Activated CD4-positive, alpha-beta memory T cell treated with anti-CD3 and anti-CD28 coated beads for 36 hours (primary cell): ENCODE measurements at regions not wholly inside any gene's neighbourhood (a gene's known extent, or its start where the extent isn't known, plus 50 kb on each side); places are given as distances from the start of the nearest gene placed in this dataset.
"Not testable (repeated sequence)": the region's sequence is repeated elsewhere in the genome, so short reads cannot be mapped to it uniquely, and the experiment has no call there.

Experiments used
- CTCF ChIA-PET: fragments of 350-600 bp; sonication (Branson Sonifier 250); formaldehyde crosslinking; loops from one replicate; lab custom pipeline; 2021; ENCODE audit warnings: antibody characterized with exemption, inconsistent platforms; lab: Charles Lee
- POLR2A ChIA-PET: fragments of 350-600 bp; sonication (Branson Sonifier 250); formaldehyde crosslinking; loops from one replicate; lab custom pipeline; 2021; ENCODE audit warnings: antibody characterized with exemption; lab: Charles Lee
- DNase-seq: peaks from one replicate; pipeline ENCODE4 v3.0.0-alpha.2; 2020
- H3K27ac Mint-ChIP-seq: one replicate; pipeline ENCODE4 v1.8.0; 2021; ENCODE audit warnings: mixed read lengths
- H3K27me3 Mint-ChIP-seq: one replicate; pipeline ENCODE4 v1.8.0; 2021; ENCODE audit warnings: mixed read lengths
- H3K36me3 Mint-ChIP-seq: one replicate; pipeline ENCODE4 v1.8.0; 2021; ENCODE audit warnings: mixed read lengths
- H3K4me1 Mint-ChIP-seq: one replicate; pipeline ENCODE4 v1.8.0; 2021; ENCODE audit warnings: low read depth, mixed read lengths
- H3K4me3 Mint-ChIP-seq: one replicate; pipeline ENCODE4 v1.8.0; 2021; ENCODE audit warnings: mild to moderate bottlenecking, mixed read lengths
- H3K9me3 Mint-ChIP-seq: one replicate; pipeline ENCODE4 v1.8.0; 2021; ENCODE audit warnings: mixed read lengths
- intact Hi-C: fragments of 100-400 bp; cut with micrococcal nuclease; formaldehyde crosslinking; loops from one replicate; pipeline ENCODE4 v1.15.1; 2023

- intact Hi-C loops, result no loop called here
- Mint-ChIP-seq H3K9me3 (peaks cover under 1% of the 10 kb centered on the region), H3K27ac (no peak overlapping the region), H3K27me3 (no peaks in the 10 kb centered on the region), H3K4me1 (no peaks in the 10 kb centered on the region), H3K4me3 (no peak overlapping the region), H3K36me3 (no peaks in the 10 kb centered on the region)
- no peak for DNase-seq
- POLR2A ChIA-PET, result no interaction called here
- CTCF ChIA-PET, result no interaction called here
Measured at GRCh38 chr3:147333098-147333497, 73.2 kb downstream of the ZIC4 start.

DNA sequence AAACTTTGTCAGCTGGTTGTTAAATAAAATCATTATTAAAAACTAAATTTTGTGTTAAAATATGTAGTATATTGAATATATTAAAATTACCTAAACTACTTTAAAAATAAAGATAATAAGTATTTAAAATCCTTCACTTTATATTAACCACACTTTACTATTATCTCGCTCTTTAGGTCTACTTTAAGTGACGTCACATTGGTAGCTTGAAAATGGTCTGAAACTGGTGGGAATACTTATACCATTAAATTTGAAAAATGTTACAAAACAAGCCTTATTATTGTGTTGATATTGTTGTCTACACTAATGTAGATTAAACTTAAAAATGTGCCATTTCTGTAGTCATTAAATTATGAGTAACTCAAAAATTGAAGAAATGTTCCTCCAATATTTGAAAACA is 77.6 kb downstream of the ZIC4 start:
- no peaks in the 10 kb centered on the region for H3K27me3 Mint-ChIP-seq
- no peak for DNase-seq
- intact Hi-C loops, result no loop called here
- H3K9me3 Mint-ChIP-seq, result peaks cover 4% of the 10 kb centered on the region
- H3K4me3 Mint-ChIP-seq, result no peak overlapping the region
- CTCF ChIA-PET, result no interaction called here
- POLR2A ChIA-PET, result no interaction called here
- no peaks in the 10 kb centered on the region for H3K4me1 Mint-ChIP-seq
- H3K36me3 Mint-ChIP-seq, result no peaks in the 10 kb centered on the region
- no peak overlapping the region for H3K27ac Mint-ChIP-seq

DNA sequence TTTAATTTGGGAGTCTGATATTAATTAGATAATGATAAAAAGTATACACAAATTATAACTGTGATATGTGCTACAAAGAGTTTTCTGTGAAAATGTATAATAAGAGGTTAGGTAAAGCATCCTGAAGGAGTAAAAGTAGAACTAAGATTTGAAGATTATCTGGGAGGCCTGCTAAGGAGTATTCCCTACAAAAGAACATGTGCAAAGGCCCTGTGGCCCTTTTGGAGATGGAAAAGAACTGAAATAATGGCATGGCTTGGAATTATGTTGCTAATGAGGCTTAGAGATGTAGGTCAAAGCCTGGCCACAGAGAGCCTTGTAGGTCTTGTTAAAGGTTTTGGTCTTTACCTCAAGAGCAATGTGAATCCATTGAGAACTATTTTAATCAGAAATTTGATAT is 82.0 kb downstream of the ZIC4 start:
- H3K4me3 Mint-ChIP-seq, result no peak overlapping the region
- ChIA-PET CTCF (no interaction called here), POLR2A (no interaction called here)
- H3K9me3 Mint-ChIP-seq, result peaks cover 9% of the 10 kb centered on the region
- DNase-seq, result no peak
- H3K36me3 Mint-ChIP-seq, result no peaks in the 10 kb centered on the region
- no peaks in the 10 kb centered on the region for H3K27me3 Mint-ChIP-seq
- H3K4me1 Mint-ChIP-seq, result no peaks in the 10 kb centered on the region
- intact Hi-C loops, result no loop called here
- no peak overlapping the region for H3K27ac Mint-ChIP-seq

GRCh38 chr3:147318900-147319299 is 87.4 kb downstream of the ZIC4 start:
- DNase-seq, result no peak
- H3K27ac Mint-ChIP-seq, result no peak overlapping the region
- H3K27me3 Mint-ChIP-seq, result no peaks in the 10 kb centered on the region
- ChIA-PET CTCF (no interaction called here), POLR2A (no interaction called here)
- H3K9me3 Mint-ChIP-seq, result peaks cover 5% of the 10 kb centered on the region
- no peak overlapping the region for H3K4me3 Mint-ChIP-seq
- no peaks in the 10 kb centered on the region for H3K4me1 Mint-ChIP-seq
- intact Hi-C loops, result no loop called here
- H3K36me3 Mint-ChIP-seq, result no peaks in the 10 kb centered on the region

- POLR2A ChIA-PET, intact Hi-C loops, H3K9me3 Mint-ChIP-seq, CTCF ChIA-PET, H3K4me3 Mint-ChIP-seq, H3K36me3 Mint-ChIP-seq, H3K27me3 Mint-ChIP-seq, DNase-seq, H3K27ac Mint-ChIP-seq, H3K4me1 Mint-ChIP-seq: not testable (repeated sequence)
Measured at GRCh38 chr3:147317080-147317479, 89.3 kb downstream of the ZIC4 start.

DNA sequence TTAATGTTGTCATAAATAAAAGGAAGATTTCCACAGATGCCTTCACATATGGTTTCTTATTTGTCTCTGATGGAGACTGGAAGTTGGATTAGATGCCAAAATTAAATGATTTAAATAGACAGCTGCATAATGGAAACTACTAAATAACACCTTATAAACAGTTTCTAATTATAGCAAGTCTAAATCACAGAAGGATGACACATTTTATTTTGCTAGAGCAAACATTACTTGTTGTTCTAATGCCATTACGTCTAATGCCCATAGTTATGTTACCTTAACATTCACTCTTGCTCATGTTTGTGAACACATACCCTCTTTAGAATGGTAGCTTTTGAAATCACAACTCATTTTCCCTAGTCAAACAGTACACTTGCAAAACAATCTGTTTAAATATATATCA is 92.8 kb downstream of the ZIC4 start:
- no peak overlapping the region for H3K27ac Mint-ChIP-seq
- POLR2A ChIA-PET, result no interaction called here
- CTCF ChIA-PET, result no interaction called here

GRCh38 chr3:147312786-147313280 is 93.5 kb downstream of the ZIC4 start:
- no peaks in the 10 kb centered on the region for H3K27me3 Mint-ChIP-seq
- no peaks in the 10 kb centered on the region for H3K36me3 Mint-ChIP-seq
- POLR2A ChIA-PET, result no interaction called here
- no peak overlapping the region for H3K4me3 Mint-ChIP-seq
- H3K4me1 Mint-ChIP-seq, result no peaks in the 10 kb centered on the region
- H3K9me3 Mint-ChIP-seq, result no peaks in the 10 kb centered on the region
- CTCF ChIA-PET, result no interaction called here
- no peak overlapping the region for H3K27ac Mint-ChIP-seq
- intact Hi-C loops, result no loop called here
- no peak for DNase-seq

More for the DNA sequence above, 92.8 kb downstream of the ZIC4 start:
- H3K4me1 Mint-ChIP-seq, result no peaks in the 10 kb centered on the region
- no peaks in the 10 kb centered on the region for H3K36me3 Mint-ChIP-seq
- no peak for DNase-seq
- intact Hi-C loops, result no loop called here
- no peaks in the 10 kb centered on the region for H3K27me3 Mint-ChIP-seq
- H3K4me3 Mint-ChIP-seq, result no peak overlapping the region
- H3K9me3 Mint-ChIP-seq, result no peaks in the 10 kb centered on the region

DNA sequence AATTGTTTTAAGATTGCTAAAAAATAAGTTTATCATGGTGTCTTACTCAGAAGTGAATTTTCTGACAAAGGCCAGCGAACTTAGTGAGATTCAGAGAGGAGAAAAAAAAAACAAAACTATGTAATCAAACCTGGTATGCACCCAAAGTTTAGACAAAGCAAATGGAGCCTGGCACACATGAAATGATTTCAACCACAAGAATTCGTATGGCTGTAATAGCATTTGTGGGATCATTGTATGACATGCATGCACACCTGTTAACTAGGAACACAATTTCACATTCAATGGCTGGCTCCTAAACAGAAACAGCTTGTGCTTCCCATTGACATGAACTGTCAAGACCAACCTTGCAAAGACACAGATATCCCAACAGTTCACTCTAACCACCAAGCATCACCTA is 94.6 kb downstream of the ZIC4 start:
- no peak overlapping the region for H3K27ac Mint-ChIP-seq
- no peaks in the 10 kb centered on the region for H3K27me3 Mint-ChIP-seq
- no peaks in the 10 kb centered on the region for H3K9me3 Mint-ChIP-seq
- H3K36me3 Mint-ChIP-seq, result no peaks in the 10 kb centered on the region
- ChIA-PET POLR2A (no interaction called here), CTCF (no interaction called here)
- intact Hi-C loops, result no loop called here
- DNase-seq, result no peak
- H3K4me1 Mint-ChIP-seq, result no peaks in the 10 kb centered on the region
- H3K4me3 Mint-ChIP-seq, result no peak overlapping the region

DNA sequence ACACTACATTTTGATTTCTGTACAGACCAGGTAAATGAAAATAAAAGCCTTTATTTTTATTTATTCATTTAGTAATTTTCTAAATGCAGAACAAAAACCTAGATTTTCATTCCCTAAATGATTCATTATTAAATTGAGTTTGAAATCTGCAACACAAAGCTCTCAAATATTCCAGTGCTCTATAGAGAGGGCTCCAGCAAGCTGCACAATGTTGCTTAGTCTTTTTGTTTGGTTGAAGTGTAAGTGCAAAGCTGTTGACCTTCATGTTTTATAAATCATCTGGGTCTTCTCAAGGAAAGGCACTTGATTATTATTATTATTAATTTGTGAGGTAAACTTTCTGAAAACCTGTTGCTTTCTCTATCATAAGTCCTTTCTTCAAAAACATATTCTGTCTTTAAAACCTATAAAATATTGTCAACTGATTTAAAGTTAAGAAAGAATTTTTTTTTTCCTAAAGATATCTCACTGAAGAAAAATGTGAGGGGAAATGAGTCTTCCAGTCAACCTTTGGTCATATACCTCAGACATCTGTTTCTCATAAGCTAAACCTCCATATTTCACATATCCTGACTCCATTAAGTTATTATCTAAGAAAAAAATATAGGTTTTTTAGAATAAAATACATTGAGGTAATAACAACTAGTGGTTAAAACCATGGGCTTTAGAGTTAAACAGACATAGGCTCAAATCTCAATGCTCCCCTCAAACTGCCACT is 100.7 kb downstream of the ZIC4 start:
- CTCF ChIA-PET, result no interaction called here
- intact Hi-C loops, result no loop called here
- no peak overlapping the region for H3K27ac Mint-ChIP-seq
- no peak overlapping the region for H3K4me3 Mint-ChIP-seq
- H3K36me3 Mint-ChIP-seq, result no peaks in the 10 kb centered on the region
- H3K4me1 Mint-ChIP-seq, result no peaks in the 10 kb centered on the region
- DNase-seq, result no peak
- POLR2A ChIA-PET, result no interaction called here
- peaks cover 3% of the 10 kb centered on the region for H3K9me3 Mint-ChIP-seq
- no peaks in the 10 kb centered on the region for H3K27me3 Mint-ChIP-seq

DNA sequence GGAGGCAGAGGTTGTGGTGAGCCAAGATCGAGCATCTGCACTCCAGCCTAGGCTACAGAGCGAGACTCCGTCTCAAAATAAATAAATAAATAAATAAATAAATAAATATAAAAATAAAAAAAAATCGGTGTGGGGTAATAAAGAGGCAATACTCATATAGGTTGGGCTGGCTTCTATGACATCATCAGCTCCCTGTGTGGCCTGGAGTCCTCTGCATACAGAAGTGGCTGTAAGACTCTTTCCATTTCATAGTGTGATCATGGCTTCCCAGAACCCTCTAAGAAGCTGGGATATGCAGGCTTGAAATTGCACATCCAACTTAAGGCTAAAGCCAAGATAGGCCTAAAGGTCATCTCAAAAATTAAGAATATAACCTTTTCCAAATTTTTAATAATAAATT is 101.6 kb downstream of the ZIC4 start:
- no peak for DNase-seq
- H3K36me3 Mint-ChIP-seq, result no peaks in the 10 kb centered on the region
- ChIA-PET POLR2A (no interaction called here), CTCF (no interaction called here)
- peaks cover 3% of the 10 kb centered on the region for H3K9me3 Mint-ChIP-seq
- H3K27me3 Mint-ChIP-seq, result no peaks in the 10 kb centered on the region
- H3K4me1 Mint-ChIP-seq, result no peaks in the 10 kb centered on the region
- no peak overlapping the region for H3K4me3 Mint-ChIP-seq
- intact Hi-C loops, result no loop called here
- H3K27ac Mint-ChIP-seq, result no peak overlapping the region

- intact Hi-C loops, result no loop called here
- no peak for DNase-seq
- H3K9me3 Mint-ChIP-seq, result peaks cover 3% of the 10 kb centered on the region
- H3K27ac Mint-ChIP-seq, result no peak overlapping the region
- H3K4me3 Mint-ChIP-seq, result no peak overlapping the region
- H3K4me1 Mint-ChIP-seq, result no peaks in the 10 kb centered on the region
- no peaks in the 10 kb centered on the region for H3K36me3 Mint-ChIP-seq
- no peaks in the 10 kb centered on the region for H3K27me3 Mint-ChIP-seq
- ChIA-PET POLR2A (no interaction called here), CTCF (no interaction called here)
Measured at GRCh38 chr3:147301781-147302180, 104.6 kb downstream of the ZIC4 start.

- Mint-ChIP-seq H3K9me3 (peaks cover 3% of the 10 kb centered on the region), H3K4me1 (no peaks in the 10 kb centered on the region), H3K27me3 (no peaks in the 10 kb centered on the region), H3K27ac (no peak overlapping the region), H3K4me3 (no peak overlapping the region), H3K36me3 (no peaks in the 10 kb centered on the region)
- intact Hi-C loops, result no loop called here
- DNase-seq, result no peak
- CTCF ChIA-PET, result no interaction called here
- POLR2A ChIA-PET, result no interaction called here
Measured at GRCh38 chr3:147299656-147300055, 106.7 kb downstream of the ZIC4 start.

GRCh38 chr3:147298511-147298982 is 107.8 kb downstream of the ZIC4 start:
- H3K27ac Mint-ChIP-seq, result no peak overlapping the region
- DNase-seq, result no peak
- POLR2A ChIA-PET, result no interaction called here
- intact Hi-C loops, result no loop called here
- H3K4me3 Mint-ChIP-seq, result no peak overlapping the region
- CTCF ChIA-PET, result no interaction called here
- H3K27me3 Mint-ChIP-seq, result no peaks in the 10 kb centered on the region
- H3K4me1 Mint-ChIP-seq, result no peaks in the 10 kb centered on the region
- no peaks in the 10 kb centered on the region for H3K9me3 Mint-ChIP-seq
- no peaks in the 10 kb centered on the region for H3K36me3 Mint-ChIP-seq
